Epithelial cell of esophagus (primary cell): ENCODE measurements at regions not wholly inside any gene's neighbourhood (a gene's known extent, or its start where the extent isn't known, plus 50 kb on each side); places are given as distances from the start of the nearest gene placed in this dataset.

Source experiments
- DNase-seq: peaks from one replicate; pipeline ENCODE4 v3.0.0; 2010; ENCODE audit warnings: low read depth
- H3K4me3 ChIP-seq: 2 replicates; pipeline ENCODE4 v1.5.1; 2011; ENCODE audit warnings: mild to moderate bottlenecking, low read length, control low read depth
- TF ChIP-seq, protein P1 (sequence below): IDR thresholded peaks from 2 replicates; pipeline ENCODE4 v1.5.1; 2011; ENCODE audit warnings: low read depth, mild to moderate bottlenecking, low read length, control low read depth, inconsistent platforms; ENCODE audit not compliant: insufficient read depth; ENCODE audit errors: missing control alignments

DNA sequence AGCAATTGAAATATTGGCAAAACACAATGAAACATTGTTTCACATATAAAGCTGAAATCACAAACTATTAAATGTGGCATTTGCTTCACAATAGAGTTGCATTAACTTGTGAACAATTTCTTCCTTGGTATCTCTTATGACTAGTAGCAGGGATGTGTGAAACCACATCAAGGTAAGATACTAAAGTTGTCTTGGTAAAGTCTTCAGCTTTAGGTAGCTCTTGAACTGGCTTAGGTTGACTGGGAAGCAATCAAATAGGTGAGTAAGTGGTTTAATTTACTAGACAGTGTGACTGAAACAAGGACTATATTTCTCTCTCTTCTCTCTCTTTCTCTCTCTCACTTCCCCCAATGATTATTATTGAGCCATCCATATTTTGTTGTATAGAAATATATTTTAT is 141.5 kb upstream of the KCNK2 start:
- TF ChIP-seq, protein P1, sequence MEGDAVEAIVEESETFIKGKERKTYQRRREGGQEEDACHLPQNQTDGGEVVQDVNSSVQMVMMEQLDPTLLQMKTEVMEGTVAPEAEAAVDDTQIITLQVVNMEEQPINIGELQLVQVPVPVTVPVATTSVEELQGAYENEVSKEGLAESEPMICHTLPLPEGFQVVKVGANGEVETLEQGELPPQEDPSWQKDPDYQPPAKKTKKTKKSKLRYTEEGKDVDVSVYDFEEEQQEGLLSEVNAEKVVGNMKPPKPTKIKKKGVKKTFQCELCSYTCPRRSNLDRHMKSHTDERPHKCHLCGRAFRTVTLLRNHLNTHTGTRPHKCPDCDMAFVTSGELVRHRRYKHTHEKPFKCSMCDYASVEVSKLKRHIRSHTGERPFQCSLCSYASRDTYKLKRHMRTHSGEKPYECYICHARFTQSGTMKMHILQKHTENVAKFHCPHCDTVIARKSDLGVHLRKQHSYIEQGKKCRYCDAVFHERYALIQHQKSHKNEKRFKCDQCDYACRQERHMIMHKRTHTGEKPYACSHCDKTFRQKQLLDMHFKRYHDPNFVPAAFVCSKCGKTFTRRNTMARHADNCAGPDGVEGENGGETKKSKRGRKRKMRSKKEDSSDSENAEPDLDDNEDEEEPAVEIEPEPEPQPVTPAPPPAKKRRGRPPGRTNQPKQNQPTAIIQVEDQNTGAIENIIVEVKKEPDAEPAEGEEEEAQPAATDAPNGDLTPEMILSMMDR = no peak
- no peak for DNase-seq
- H3K4me3 ChIP-seq = no peak overlapping the region

DNA sequence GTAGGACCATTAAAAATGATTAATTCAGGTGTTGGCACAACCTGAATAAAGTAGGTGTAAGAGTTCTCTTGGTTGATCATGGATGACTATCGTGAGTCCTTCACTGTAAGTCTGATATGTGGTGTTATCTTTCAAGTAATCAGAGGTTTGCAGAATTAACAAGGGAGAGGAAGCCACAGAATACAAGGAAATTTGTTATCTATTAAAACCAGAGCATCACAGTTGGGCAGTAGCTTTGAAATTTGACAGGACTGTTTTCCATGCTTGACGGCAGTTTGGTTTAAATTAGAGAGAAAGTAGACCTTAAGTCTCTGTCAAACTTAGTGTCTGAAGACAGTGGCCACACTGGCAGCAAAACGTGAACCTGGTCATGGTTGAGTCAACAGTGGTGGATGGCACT is 139.5 kb upstream of the KCNK2 start:
- no peak overlapping the region for H3K4me3 ChIP-seq
- DNase-seq = no peak
- TF ChIP-seq, protein P1 = no peak

DNA sequence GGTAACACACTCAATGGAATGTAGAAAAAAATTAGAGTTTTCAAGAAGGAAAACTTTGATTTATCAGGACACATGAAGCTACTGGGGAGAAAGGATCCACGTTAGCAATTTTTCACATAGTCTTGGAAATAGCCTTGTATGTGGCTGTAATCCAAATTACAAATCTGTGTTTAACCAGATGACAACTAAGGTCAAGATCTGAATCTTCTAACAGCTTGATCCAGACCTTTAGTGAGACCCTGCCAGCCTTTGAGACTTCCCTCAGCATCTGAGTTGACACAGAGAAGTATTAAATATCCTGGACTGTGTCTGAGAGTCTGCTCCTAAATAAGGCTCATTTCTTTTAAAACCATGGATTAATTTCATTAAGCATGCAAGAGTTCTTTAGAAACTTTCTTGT is 135.9 kb upstream of the KCNK2 start:
- no peak for DNase-seq
- TF ChIP-seq, protein P1 = no peak
- no peak overlapping the region for H3K4me3 ChIP-seq

DNA sequence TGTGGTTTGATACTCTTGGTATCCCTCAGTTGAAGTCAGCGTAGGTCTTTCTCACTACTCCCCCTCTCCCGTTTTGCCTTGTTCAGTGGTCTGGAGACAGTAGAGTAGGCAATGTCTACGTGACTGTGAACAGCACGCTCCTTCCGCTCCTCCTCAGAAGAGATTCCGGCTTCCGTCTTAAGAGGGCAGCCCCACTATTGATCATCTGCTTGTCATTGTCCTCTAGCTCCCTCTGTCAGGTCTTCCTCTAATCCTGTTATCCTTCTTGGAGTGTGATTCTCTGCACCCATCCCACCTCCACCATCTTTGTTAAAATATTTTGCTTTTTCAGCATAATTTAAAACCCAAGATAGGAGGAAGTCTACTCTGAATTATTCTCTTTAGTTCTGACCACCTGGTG is 129.9 kb upstream of the KCNK2 start:
- DNase-seq = no peak
- H3K4me3 ChIP-seq = no peak overlapping the region
- TF ChIP-seq, protein P1 = no peak

DNA sequence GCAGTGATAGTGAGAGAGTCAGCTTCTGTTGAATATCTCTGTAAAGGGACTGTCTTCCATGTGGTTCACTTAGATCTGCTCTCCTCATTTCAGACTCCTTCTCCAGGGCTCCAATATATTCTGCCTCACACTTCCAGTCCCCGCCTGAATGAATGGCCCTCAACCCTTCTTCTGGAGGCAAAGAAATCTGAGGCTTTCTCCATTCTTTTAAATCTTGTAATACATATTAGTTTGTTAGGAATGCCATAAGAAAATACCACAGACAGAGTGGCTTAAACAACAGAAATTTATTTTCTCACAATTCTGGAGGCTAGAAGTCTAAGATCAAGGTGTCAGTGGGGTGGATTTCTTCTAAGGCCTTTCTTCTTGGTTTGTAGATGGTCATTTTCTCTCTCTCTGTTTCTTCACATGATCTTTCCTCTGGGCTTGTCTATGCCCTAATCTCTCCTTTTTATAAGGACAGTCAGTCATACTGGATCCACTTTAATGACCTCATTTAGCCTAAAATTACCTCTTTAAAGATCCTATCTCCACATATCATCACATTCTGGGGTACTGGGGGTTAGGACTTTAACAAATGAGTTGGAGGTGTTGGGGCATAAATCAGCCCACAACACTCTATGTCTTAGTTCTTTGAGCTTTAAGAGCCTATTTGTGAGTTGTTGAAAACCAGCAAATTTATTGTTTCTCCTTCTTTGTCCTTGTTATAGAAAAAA is 128.5 kb upstream of the KCNK2 start:
- TF ChIP-seq, protein P1 = no peak
- no peak for DNase-seq
- H3K4me3 ChIP-seq = no peak overlapping the region

DNA sequence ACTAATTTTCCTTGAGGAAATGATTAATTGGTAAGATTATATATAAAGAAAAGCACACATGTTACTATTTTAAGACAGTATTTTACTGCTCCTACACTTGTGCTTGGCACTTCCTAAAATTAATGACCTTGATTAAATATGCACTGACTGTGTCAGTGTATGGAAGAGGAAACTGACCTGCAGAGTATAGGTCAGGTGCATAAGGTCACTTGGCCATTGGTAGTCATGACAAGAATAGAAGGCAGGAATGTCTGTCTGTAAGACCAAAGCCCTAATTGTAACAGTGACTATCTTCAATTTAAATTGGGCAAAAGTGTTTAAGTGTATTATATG is 128.0 kb upstream of the KCNK2 start:
- TF ChIP-seq, protein P1 = no peak

More for the DNA sequence above, 128.0 kb upstream of the KCNK2 start:
- no peak for DNase-seq
- no peak overlapping the region for H3K4me3 ChIP-seq
